H9 (cell line): ENCODE measurements at regions not wholly inside any gene's neighbourhood (a gene's known extent, or its start where the extent isn't known, plus 50 kb on each side); places are given as distances from the start of the nearest gene placed in this dataset.

Experiments
- DNase-seq: peaks from one replicate; pipeline ENCODE4 v3.0.0-alpha.2; 2017
- H2AFZ ChIP-seq: one replicate; pipeline ENCODE4 v1.6.1; 2013; ENCODE audit warnings: mild to moderate bottlenecking, low read length, control low read depth, moderate library complexity
- H2AK5ac ChIP-seq: 2 replicates; pipeline ENCODE4 v1.6.1; 2013; ENCODE audit warnings: low read length, control low read depth, mixed read lengths; ENCODE audit not compliant: insufficient read length
- H2BK120ac ChIP-seq: one replicate; pipeline ENCODE4 v1.6.1; 2013; ENCODE audit warnings: low read depth, mild to moderate bottlenecking, low read length, control low read depth, inconsistent platforms; ENCODE audit not compliant: poor library complexity, severe bottlenecking
- H2BK12ac ChIP-seq: 2 replicates; pipeline ENCODE4 v1.6.1; 2013; ENCODE audit warnings: low read length, control low read depth, mixed read lengths, low read depth; ENCODE audit not compliant: insufficient read length
- H2BK15ac ChIP-seq: 2 replicates; pipeline ENCODE4 v1.6.1; 2013; ENCODE audit warnings: low read depth, low read length, control low read depth
- H2BK20ac ChIP-seq: one replicate; pipeline ENCODE4 v1.6.1; 2013; ENCODE audit warnings: low read depth, mild to moderate bottlenecking, low read length, control low read depth, inconsistent platforms; ENCODE audit not compliant: poor library complexity, severe bottlenecking
- H2BK5ac ChIP-seq: 2 replicates; pipeline ENCODE4 v1.6.1; 2013; ENCODE audit warnings: low read length, control low read depth, mixed read lengths; ENCODE audit not compliant: insufficient read length
- H3K14ac ChIP-seq: 2 replicates; pipeline ENCODE4 v1.6.1; 2013; ENCODE audit warnings: low read length, control low read depth; ENCODE audit not compliant: insufficient read depth
- H3K18ac ChIP-seq: 2 replicates; pipeline ENCODE4 v1.6.1; 2013; ENCODE audit warnings: low read depth, mild to moderate bottlenecking, mixed read lengths, low read length, control low read depth; ENCODE audit not compliant: insufficient read length
- H3K23ac ChIP-seq: 2 replicates; pipeline ENCODE4 v1.6.1; 2013; ENCODE audit warnings: low read length, control low read depth, mixed read lengths, low read depth; ENCODE audit not compliant: insufficient read length
- H3K23me2 ChIP-seq: 2 replicates; pipeline ENCODE4 v1.6.1; 2013; ENCODE audit warnings: low read depth, mild to moderate bottlenecking, mixed read lengths, low read length, control low read depth; ENCODE audit not compliant: insufficient read length, poor library complexity, severe bottlenecking
- H3K27ac ChIP-seq: 2 replicates; pipeline ENCODE4 v1.5.1; 2013; ENCODE audit warnings: low read length, control low read depth, mixed read lengths, low read depth; ENCODE audit not compliant: insufficient read length
- H3K27me3 ChIP-seq: 2 replicates; pipeline ENCODE4 v1.6.1; 2013; ENCODE audit warnings: low read length, control low read depth, inconsistent platforms; ENCODE audit not compliant: insufficient read depth
- H3K4ac ChIP-seq: 2 replicates; pipeline ENCODE4 v1.6.1; 2013; ENCODE audit warnings: low read depth, mild to moderate bottlenecking, control low read depth, inconsistent platforms, low read length, moderate library complexity
- H3K4me1 ChIP-seq: 2 replicates; pipeline ENCODE4 v1.6.1; 2013; ENCODE audit warnings: low read length, control low read depth, inconsistent platforms; ENCODE audit not compliant: insufficient read depth
- H3K4me2 ChIP-seq: 2 replicates; pipeline ENCODE4 v1.6.1; 2013; ENCODE audit warnings: low read length, control low read depth, mixed read lengths; ENCODE audit not compliant: insufficient read length, insufficient read depth
- H3K56ac ChIP-seq: 2 replicates; pipeline ENCODE4 v1.6.1; 2013; ENCODE audit warnings: low read depth, mild to moderate bottlenecking, mixed read lengths, low read length, control low read depth; ENCODE audit not compliant: insufficient read length
- H3K79me1 ChIP-seq: 2 replicates; pipeline ENCODE4 v1.6.1; 2013; ENCODE audit warnings: low read depth, mild to moderate bottlenecking, moderate library complexity, low read length, control low read depth, inconsistent platforms; ENCODE audit not compliant: insufficient read depth, poor library complexity, severe bottlenecking
- H3K79me2 ChIP-seq: 2 replicates; pipeline ENCODE4 v1.6.1; 2013; ENCODE audit warnings: low read length, control low read depth, inconsistent platforms; ENCODE audit not compliant: insufficient read depth
- H3K9ac ChIP-seq: 2 replicates; pipeline ENCODE4 v1.6.1; 2013; ENCODE audit warnings: low read length, control low read depth, mixed read lengths; ENCODE audit not compliant: insufficient read length; ENCODE audit errors: extremely low read depth
- H3K9me3 ChIP-seq: one replicate; pipeline ENCODE4 v1.6.1; 2013; ENCODE audit warnings: low read depth, low read length, inconsistent platforms; ENCODE audit not compliant: control insufficient read depth
- H3T11ph ChIP-seq: one replicate; pipeline ENCODE4 v1.6.1; 2013; ENCODE audit warnings: mild to moderate bottlenecking, low read length, control low read depth, inconsistent platforms
- H4K20me1 ChIP-seq: one replicate; pipeline ENCODE4 v1.6.1; 2013; ENCODE audit not compliant: control insufficient read depth, insufficient read length, insufficient read depth
- H4K5ac ChIP-seq: 2 replicates; pipeline ENCODE4 v1.6.1; 2013; ENCODE audit warnings: low read depth, mild to moderate bottlenecking, mixed read lengths, low read length, control low read depth; ENCODE audit not compliant: insufficient read length
- H4K8ac ChIP-seq: replicated peaks from 2 replicates; pipeline ENCODE4 v1.6.1; 2013; ENCODE audit warnings: low read length, control low read depth, mixed read lengths, low read depth; ENCODE audit not compliant: insufficient read length
- H4K91ac ChIP-seq: 2 replicates; pipeline ENCODE4 v1.6.1; 2013; ENCODE audit warnings: low read depth, mild to moderate bottlenecking, moderate library complexity, mixed read lengths, low read length, control low read depth; ENCODE audit not compliant: insufficient read length
- H3K27ac Mint-ChIP-seq, 3 experiments: 2 replicates in 2 of 3; 3 replicates in 1 of 3; pipeline ENCODE4 v1.8.0; 2020 to 2021; ENCODE audit warnings: mixed read lengths in 3 of 3, mild to moderate bottlenecking in 1 of 3, moderate library complexity in 1 of 3
- H3K27me3 Mint-ChIP-seq: 2 replicates; pipeline ENCODE4 v1.8.0; 2021; ENCODE audit warnings: low read depth, mild to moderate bottlenecking, moderate library complexity, mixed read lengths
- H3K36me3 Mint-ChIP-seq, 3 experiments: 2 replicates in 2 of 3; 3 replicates in 1 of 3; pipeline ENCODE4 v1.8.0; 2020 to 2021; ENCODE audit warnings: low read depth in 3 of 3, mixed read lengths in 3 of 3; ENCODE audit not compliant: insufficient read depth in 1 of 3
- H3K4me1 Mint-ChIP-seq, 2 experiments: 2 replicates each; pipeline ENCODE4 v1.8.0; 2020; ENCODE audit warnings: mixed read lengths in 2 of 2
- H3K4me3 Mint-ChIP-seq, 2 experiments: 2 replicates in 1 of 2; 3 replicates in 1 of 2; pipeline ENCODE4 v1.8.0; 2020 to 2021; ENCODE audit warnings: mild to moderate bottlenecking in 2 of 2, mixed read lengths in 2 of 2, moderate library complexity in 1 of 2
- H3K9me3 Mint-ChIP-seq, 2 experiments: 2 replicates in 1 of 2; 3 replicates in 1 of 2; pipeline ENCODE4 v1.8.0; 2020; ENCODE audit warnings: mild to moderate bottlenecking in 2 of 2, mixed read lengths in 2 of 2, moderate library complexity in 1 of 2
- WGBS: extraction: QIAGEN DNeasy Blood & Tissue Kit; methylation state at CpG from one replicate; pipeline ENCODE4 v1.1.7; 2013; ENCODE audit warnings: missing lambda C conversion rate, low lambda C conversion rate, mixed read lengths; ENCODE audit not compliant: insufficient read length; ENCODE audit errors: extremely low coverage; 5-methylcytosine and 5-hydroxymethylcytosine counted together
- TF ChIP-seq, protein P1 (sequence below): fragments of 200-600 bp; sonication (generic); conservative IDR thresholded peaks from 3 replicates; pipeline ENCODE4 v1.8.0; 2021; ENCODE audit warnings: antibody characterized with exemption, mild to moderate bottlenecking

DNA sequence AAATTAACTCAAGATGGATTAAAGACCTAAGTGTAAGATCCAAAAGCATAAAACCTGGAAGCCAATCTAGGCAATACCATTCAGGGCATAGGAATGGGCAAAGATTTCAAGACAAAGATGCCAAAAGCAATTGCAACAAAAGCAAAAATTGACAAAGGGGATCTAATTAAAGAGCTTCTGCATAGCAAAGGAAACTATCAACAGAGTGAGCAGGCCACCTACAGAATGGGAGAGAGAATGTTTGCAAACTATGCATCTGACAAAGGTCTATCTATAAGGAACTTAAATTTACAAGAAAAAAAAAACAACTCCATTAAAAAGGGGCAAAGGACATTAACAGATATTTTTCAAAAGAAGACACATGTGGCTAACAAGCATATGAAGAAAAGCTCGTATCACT is 171.9 kb downstream of the RAB28 start:
- H2BK120ac ChIP-seq: no peak overlapping the region
- H3K18ac ChIP-seq: no peak overlapping the region
- Mint-ChIP-seq H3K27me3 (no peaks in the 10 kb centered on the region), H3K36me3 (no peaks in the 10 kb centered on the region; a peak in 1 of 7 replicates), H3K4me3 (no peak overlapping the region), H3K9me3 (peaks cover 0 to 4% of the 10 kb centered on the region in 2 experiments; a peak in 2 of 5 replicates), H3K4me1 (peaks cover 27 to 28% of the 10 kb centered on the region in 2 experiments), H3K27ac (peak overlapping the region in 1 of 3 experiments; percentile 75; a peak in 2 of 7 replicates)
- no peak overlapping the region for H2BK20ac ChIP-seq
- H3K23me2 ChIP-seq: no peaks in the 10 kb centered on the region
- no peak overlapping the region for H3K9ac ChIP-seq
- no CpG with 5 or more reads among the region's 1 CpG for WGBS
- H2BK5ac ChIP-seq: no peak overlapping the region
- H4K91ac ChIP-seq: no peak overlapping the region
- H3K9me3 ChIP-seq: no peaks in the 10 kb centered on the region
- H3K14ac ChIP-seq: no peak overlapping the region
- H2AFZ ChIP-seq: no peak overlapping the region
- no peak overlapping the region for H2BK12ac ChIP-seq
- no peak overlapping the region for H3K23ac ChIP-seq
- H3K4me2 ChIP-seq: peak overlapping the region; percentile 16
- no peak overlapping the region for H2AK5ac ChIP-seq
- no peak overlapping the region for H4K8ac ChIP-seq
- TF ChIP-seq, protein P1, sequence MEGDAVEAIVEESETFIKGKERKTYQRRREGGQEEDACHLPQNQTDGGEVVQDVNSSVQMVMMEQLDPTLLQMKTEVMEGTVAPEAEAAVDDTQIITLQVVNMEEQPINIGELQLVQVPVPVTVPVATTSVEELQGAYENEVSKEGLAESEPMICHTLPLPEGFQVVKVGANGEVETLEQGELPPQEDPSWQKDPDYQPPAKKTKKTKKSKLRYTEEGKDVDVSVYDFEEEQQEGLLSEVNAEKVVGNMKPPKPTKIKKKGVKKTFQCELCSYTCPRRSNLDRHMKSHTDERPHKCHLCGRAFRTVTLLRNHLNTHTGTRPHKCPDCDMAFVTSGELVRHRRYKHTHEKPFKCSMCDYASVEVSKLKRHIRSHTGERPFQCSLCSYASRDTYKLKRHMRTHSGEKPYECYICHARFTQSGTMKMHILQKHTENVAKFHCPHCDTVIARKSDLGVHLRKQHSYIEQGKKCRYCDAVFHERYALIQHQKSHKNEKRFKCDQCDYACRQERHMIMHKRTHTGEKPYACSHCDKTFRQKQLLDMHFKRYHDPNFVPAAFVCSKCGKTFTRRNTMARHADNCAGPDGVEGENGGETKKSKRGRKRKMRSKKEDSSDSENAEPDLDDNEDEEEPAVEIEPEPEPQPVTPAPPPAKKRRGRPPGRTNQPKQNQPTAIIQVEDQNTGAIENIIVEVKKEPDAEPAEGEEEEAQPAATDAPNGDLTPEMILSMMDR: no peak
- H3K4ac ChIP-seq: no peak overlapping the region
- H3K79me2 ChIP-seq: no peaks in the 10 kb centered on the region
- H4K20me1 ChIP-seq: no peaks in the 10 kb centered on the region
- H3T11ph ChIP-seq: no peak overlapping the region
- DNase-seq: no peak
- H3K4me1 ChIP-seq: no peaks in the 10 kb centered on the region
- no peaks in the 10 kb centered on the region for H3K79me1 ChIP-seq
- H2BK15ac ChIP-seq: no peak overlapping the region
- H3K27me3 ChIP-seq: no peaks in the 10 kb centered on the region
- H4K5ac ChIP-seq: no peak overlapping the region
- no peak overlapping the region for H3K27ac ChIP-seq
- no peak overlapping the region for H3K56ac ChIP-seq
